ENCODE measurements at regions not wholly inside any gene's neighbourhood (a gene's known extent, or its start where the extent isn't known, plus 50 kb on each side); places are given as distances from the start of the nearest gene placed in this dataset.

GRCh38 chr4:116126794-116127193 is 958.6 kb downstream of the TRAM1L1 start:
- no peak for TF ChIP-seq CTCF (conservative IDR thresholded peaks at IDR 0.05 in 1 of 2, IDR thresholded peaks at IDR 0.05 in 1 of 2; ENCODE audit: low read depth in 1 of 2, low read length in 2 of 2)
- no peak for TF ChIP-seq EZH2 (IDR thresholded peaks at IDR 0.05; ENCODE audit: low read length, missing control alignments)
